HG03457 (cell line): ENCODE measurements at regions not wholly inside any gene's neighbourhood (a gene's known extent, or its start where the extent isn't known, plus 50 kb on each side); places are given as distances from the start of the nearest gene placed in this dataset.
"Not testable (repeated sequence)": the region's sequence is repeated elsewhere in the genome, so short reads cannot be mapped to it uniquely, and the experiment has no call there.

Experiments used
- ATAC-seq: cut with Tn5 transposase; IDR thresholded peaks from one replicate; pipeline ENCODE4 v1.9.1; 2021; ENCODE audit warnings: moderate number of reproducible peaks; ENCODE audit not compliant: unreplicated experiment

DNA sequence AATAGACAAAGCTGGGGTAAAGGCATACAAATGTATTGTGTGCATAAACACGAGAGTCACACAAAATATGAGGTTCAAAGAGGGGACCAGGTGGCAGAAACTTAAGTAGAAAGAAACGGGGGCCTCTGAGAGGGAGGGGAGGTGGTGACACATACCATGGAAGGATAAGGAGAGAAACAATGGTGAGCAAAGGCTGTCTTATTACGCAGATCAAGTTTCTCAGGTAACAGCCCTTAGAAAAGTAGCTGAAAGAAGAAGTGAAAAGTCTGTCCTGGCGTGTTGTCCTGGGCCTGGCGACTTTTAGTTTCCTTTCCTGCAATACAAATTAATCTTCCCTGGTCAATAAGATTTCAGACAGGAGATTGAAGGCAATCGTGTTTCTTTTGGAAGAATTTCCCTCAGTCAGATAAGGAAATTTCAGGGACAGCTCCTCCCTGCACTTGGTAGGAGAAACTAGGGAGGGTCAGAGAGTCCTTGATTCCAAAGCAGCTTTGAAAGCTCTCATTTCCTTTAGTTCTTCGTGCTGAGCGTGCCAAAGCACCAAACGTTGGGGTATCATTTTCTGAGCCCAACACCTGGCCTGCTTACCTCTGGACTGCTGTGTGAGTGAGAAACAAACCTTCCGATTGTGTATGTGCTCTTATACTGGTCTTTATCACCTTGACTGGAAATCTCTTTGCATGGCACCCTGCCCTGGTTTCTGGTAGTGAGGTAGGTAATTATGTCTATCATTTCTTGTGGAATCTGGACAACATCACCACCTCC lies 676.7 kb upstream of the LCORL start:
- no peak for ATAC-seq

DNA sequence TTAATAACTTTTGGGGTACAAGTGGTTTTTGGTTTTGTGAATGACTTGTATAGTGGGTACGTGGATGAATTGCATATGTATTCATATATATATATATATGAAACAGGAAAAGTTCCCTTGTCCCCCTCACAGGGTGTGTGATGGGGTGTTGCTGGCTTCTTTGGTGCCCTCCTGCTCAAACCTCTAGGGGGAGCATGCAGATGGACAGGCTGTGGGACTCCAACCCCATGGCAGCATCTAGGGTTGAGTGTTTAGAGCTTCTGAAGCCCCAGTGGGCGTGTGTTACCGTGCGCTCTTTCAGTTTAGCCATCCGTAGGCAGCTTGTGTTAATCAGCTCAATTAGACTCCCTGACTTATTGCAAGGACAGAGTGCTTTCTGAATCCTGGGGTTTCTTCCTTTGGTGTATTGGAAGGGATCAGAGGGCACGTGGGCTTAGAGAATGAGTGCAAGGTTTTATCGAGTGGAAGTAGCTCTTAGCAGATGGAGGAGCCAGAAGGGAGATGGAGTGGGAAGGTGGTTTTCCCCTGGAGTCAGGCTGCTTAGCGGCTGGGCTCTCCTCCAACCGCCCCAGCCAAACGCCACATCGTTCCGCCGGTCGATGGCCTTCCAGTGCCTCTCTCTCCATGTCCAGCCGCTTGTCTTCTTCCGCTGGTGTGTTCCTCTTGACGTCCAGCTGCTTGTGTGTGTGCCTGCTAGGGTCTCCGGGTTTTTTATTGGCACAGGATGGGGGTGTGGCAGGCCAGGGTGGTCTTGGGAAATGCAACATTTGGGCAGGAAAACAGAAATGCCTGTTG lies 674.4 kb upstream of the LCORL start:
- no peak for ATAC-seq

DNA sequence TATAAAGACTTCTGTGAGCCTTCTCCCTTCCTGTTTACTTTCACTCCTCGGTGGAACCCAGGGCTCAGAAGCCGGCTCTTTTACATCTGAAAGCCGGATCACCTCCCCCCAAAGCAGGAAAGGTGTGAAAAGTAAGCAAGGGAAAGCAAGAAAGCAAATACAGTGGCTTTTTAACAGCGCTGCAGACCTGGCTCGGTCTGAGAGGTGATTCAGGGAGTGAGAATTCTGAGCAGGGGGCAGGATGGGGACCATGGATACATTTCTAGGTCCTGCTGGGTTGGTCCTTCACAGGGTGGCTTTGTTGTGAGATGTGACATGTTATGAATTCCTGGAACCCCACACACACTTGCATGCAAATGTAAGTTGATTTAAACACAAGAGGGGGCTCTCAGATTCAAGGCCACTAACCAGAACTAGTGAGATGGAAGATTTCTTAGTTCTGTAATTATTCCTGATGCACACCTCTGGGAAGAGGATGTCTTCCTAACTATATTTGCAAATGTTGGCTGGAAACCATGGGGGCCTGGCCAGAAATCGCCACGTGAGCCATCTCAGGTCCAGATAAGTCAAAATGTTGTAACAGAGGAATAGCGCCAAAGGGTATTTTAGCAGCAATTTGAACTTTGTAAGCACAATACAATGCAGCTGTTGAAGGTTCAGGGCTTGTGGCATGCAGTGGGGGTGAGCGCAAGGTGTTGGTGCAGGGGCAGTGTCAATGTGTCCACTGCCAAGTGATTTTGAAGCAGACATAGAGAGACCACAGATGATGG lies 670.1 kb upstream of the LCORL start:
- no peak for ATAC-seq

- no peak for ATAC-seq
These were observed 668.9 kb upstream of the LCORL start for GRCh38 chr4:18690291-18690955.

DNA sequence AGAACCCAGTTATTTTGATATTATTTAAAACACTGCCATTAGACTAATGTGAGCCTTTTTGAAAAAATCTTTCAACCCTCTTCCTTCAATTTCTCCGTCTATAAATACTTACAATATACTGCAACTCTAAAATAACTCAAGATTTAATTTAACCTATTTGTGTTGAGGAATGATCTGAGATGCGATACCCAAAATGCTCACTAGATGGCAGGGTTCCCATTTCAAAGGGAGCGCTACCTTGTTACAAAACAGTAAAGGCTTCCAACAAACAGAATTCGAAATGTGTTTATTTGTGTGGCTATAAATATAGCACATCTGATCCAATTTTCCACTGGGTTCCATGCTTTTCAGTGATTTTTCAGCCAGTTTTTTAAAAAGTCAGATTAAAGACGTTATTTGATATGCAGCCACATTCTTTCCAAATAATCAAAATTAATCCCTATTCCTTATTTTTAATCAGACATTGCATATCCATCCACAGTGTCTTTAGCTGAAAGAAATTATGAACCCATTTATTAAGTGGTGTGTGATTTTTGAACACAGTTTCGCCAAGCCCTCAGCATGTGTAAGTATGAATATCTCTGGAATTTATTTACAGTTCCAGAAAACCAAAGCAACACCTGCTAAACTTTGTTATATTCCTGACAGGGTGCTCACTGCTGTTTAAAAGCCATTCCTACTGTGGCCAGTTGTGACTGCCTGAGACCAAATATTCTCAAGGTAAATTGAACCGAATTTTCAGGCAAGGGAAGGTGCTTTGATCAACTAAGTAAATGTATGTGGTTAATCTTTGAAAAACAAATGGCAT lies 668.0 kb upstream of the LCORL start:
- ATAC-seq = no peak

GRCh38 chr4:18688351-18688750 lies 666.8 kb upstream of the LCORL start:
- not testable (repeated sequence) for ATAC-seq

GRCh38 chr4:18686338-18687037 lies 664.9 kb upstream of the LCORL start:
- ATAC-seq = no peak

GRCh38 chr4:18684932-18685331 lies 663.4 kb upstream of the LCORL start:
- no peak for ATAC-seq

DNA sequence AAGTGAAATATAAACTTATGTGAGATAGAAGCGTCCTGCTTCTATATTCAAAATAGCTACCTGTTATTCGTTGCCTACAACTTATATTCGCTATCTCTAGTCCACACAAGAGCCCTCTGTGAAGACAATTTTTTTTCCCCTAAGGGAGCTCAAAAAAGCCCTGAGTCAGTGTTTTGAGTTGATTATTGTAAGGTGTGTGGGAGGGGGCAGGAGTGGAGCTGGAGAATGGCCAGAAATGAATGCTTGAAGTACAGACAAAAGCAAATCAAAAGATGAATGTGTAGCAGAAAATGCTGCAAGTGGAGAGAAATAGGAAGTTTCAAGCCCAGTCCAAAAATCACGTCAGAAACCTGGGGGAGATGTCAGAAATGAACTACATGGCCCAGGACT lies 655.0 kb upstream of the LCORL start:
- no peak for ATAC-seq

- no peak for ATAC-seq
These were observed 654.3 kb upstream of the LCORL start for GRCh38 chr4:18675586-18676525.

- ATAC-seq = no peak
These were observed 648.5 kb upstream of the LCORL start for GRCh38 chr4:18670034-18670433.

DNA sequence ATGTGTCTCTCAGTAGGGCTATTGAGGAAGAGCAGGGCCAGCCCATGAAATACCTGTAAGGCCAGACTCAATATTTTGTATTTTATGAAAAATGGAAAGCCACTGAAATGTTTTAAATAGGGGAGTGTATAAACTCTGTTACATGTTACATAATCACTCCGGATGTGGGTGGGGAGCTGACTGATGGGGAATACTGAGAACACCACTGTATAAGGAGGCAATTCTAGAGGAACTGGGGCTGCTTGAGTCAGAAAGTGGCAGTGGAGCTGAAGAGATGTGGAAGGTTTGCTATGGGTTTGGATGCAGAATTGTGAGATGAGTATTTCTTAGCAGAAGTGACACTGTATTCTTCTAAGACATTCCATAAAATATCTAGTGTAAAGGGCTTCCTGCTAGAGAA lies 647.8 kb upstream of the LCORL start:
- no peak for ATAC-seq

DNA sequence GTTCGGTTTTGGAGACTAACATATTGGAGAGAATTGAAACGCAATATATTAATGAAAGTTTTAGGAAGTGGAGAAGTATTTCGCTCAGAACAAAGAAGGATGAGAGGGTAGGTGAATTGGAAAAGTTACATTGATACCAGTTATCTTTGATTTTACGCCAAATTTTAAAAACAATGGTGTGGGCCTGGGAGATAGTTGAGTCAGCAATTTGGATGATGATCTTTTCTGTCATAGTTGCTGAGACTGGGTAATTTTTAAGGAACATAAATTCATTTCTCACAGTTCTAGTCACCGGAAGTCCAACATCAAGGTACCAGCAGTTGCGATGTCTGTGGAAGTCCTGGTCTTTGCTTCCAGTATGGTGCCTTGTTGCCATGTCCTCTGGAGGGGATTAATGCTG lies 644.8 kb upstream of the LCORL start:
- ATAC-seq = no peak

GRCh38 chr4:18664171-18664570 lies 642.6 kb upstream of the LCORL start:
- no peak for ATAC-seq

- ATAC-seq = no peak
These were observed 623.8 kb upstream of the LCORL start for GRCh38 chr4:18645351-18645750.

DNA sequence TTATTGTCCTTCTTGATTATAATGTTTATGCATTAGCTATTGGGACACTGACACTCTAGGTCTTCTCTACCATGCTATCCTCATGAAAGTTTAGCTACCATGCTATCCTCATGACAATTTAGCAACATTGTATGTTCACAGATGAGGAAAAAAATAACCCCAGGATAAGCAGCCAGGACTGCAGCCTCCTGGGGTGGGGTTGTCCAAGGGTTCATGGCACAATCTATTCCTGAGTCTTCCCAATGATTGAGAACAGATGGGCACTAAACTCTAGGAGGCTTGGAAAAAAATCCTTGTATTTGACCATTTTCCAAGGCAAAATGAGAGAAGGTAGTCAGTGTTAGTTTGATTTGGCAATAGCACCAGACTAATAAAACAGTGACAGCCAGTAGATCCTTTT lies 619.8 kb upstream of the LCORL start:
- ATAC-seq = no peak

DNA sequence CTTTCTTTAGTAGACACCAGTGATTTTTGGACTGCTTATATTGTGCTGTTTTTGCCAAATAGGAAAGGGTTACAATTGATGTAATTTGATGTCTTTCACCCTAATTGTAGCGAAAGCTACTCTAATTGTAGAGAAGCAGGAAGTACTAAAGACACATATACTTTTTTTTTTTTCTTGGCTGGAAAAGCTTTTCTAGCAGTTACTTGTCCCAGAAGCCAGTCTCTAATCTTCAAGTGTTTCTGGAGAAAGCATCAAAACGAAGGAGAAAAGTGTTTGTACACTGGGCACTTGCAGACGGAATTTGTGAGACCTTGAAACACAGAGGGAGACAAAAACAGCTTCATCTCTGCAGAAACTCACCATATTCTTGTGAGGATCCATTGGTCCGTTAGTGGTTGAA lies 616.5 kb upstream of the LCORL start:
- no peak for ATAC-seq

DNA sequence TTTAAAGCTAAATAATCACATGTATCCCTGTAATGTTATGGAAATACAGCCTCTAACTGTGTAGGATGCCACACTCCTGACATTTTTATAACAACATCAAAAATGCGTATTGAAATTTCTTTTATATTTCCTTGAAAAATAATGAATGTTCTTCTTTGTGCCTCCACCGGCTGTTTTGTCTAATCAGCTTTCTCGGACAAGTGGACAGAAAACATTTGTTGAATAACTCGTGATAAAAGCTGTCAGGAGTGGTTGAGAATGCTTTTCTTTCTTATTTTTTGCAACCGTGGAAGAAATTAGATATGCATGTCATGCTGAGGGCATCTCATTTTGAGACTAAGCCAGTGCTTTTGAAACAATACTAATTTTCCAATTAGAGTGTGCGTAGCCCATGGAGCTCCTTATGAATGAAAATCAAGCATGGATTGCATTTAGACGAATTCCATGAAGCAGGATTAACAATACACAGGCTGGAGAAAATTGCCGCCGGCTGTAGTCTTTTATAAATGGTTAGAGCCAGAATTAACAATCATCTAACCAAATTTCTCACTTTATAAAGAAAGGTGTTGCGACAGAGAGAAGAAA lies 614.5 kb upstream of the LCORL start:
- ATAC-seq = no peak
